IMR-90 (cell line): ENCODE measurements at regions not wholly inside any gene's neighbourhood (a gene's known extent, or its start where the extent isn't known, plus 50 kb on each side); places are given as distances from the start of the nearest gene placed in this dataset.

ENCODE experiments used
- ATAC-seq: fragments of 200-7000 bp; cut with Tn5 transposase; 2 replicates; pipeline ENCODE4 v1.9.1; 2020; ENCODE audit warnings: low read depth, mild to moderate bottlenecking, moderate library complexity
- BruUV-seq: library from RNA; stranded (reverse); fragments of 400-500 nt; replicated peaks from 2 replicates; lab custom pipeline; 2021; lab: Mats Ljungman, UMichigan
- CTCF ChIA-PET: fragments of 300-600 bp; formaldehyde crosslinking; extraction: SDS; loops from one replicate; lab custom pipeline; 2021; ENCODE audit warnings: antibody characterized with exemption; lab: Yijun Ruan, JAX
- POLR2A ChIA-PET: fragments of 300-600 bp; sonication (Branson Sonifier 250); formaldehyde crosslinking; loops from one replicate; lab custom pipeline; 2022; ENCODE audit warnings: antibody characterized with exemption; ENCODE audit not compliant: unreplicated experiment; lab: Charles Lee
- DNase-seq: peaks from one replicate; pipeline ENCODE4 v3.0.0; 2013
- H2AFZ ChIP-seq: replicated peaks from 2 replicates; pipeline ENCODE3; 2013; ENCODE audit warnings: low read length, mild to moderate bottlenecking; ENCODE audit not compliant: poor library complexity
- H2AK5ac ChIP-seq: 2 replicates; pipeline ENCODE4 v1.6.1; 2013; ENCODE audit warnings: low read depth, low read length, inconsistent platforms
- H2AK9ac ChIP-seq: replicated peaks from 2 replicates; pipeline ENCODE3; 2013; ENCODE audit warnings: mild to moderate bottlenecking, low read depth, low read length, moderate library complexity; ENCODE audit not compliant: poor library complexity
- H2BK120ac ChIP-seq: 2 replicates; pipeline ENCODE4 v1.6.1; 2013; ENCODE audit warnings: low read depth, low read length, inconsistent platforms
- H2BK15ac ChIP-seq: 3 replicates; pipeline ENCODE4 v1.6.1; 2013; ENCODE audit warnings: low read depth, low read length, inconsistent platforms
- H2BK20ac ChIP-seq: 2 replicates; pipeline ENCODE4 v1.6.1; 2013; ENCODE audit warnings: low read depth, mild to moderate bottlenecking, inconsistent platforms, low read length, moderate library complexity
- H2BK5ac ChIP-seq: 2 replicates; pipeline ENCODE4 v1.6.1; 2013; ENCODE audit warnings: mild to moderate bottlenecking, low read depth, low read length, inconsistent platforms; ENCODE audit not compliant: poor library complexity, severe bottlenecking
- H3K14ac ChIP-seq: replicated peaks from 2 replicates; pipeline ENCODE4 v1.6.1; 2013; ENCODE audit warnings: low read depth, low read length, inconsistent platforms
- H3K18ac ChIP-seq: 2 replicates; pipeline ENCODE4 v1.6.1; 2013; ENCODE audit warnings: low read depth, low read length, control low read depth
- H3K23ac ChIP-seq: 2 replicates; pipeline ENCODE4 v1.6.1; 2013; ENCODE audit warnings: low read depth, low read length, inconsistent platforms
- H3K27ac ChIP-seq: 2 replicates; pipeline ENCODE4 v1.5.1; 2013; ENCODE audit warnings: mild to moderate bottlenecking, control low read depth, low read length; ENCODE audit not compliant: insufficient read depth
- H3K27me3 ChIP-seq: 2 replicates; pipeline ENCODE4 v1.6.1; 2013; ENCODE audit warnings: low read length; ENCODE audit not compliant: control insufficient read depth, insufficient read depth
- H3K36me3 ChIP-seq: 2 replicates; pipeline ENCODE4 v1.6.1; 2013; ENCODE audit warnings: low read length, mixed read lengths; ENCODE audit not compliant: control insufficient read depth, insufficient read depth
- H3K4ac ChIP-seq: 2 replicates; pipeline ENCODE4 v1.6.1; 2013; ENCODE audit warnings: low read depth, low read length, inconsistent platforms
- H3K4me1 ChIP-seq: 2 replicates; pipeline ENCODE4 v1.6.1; 2013; ENCODE audit warnings: low read length, mixed read lengths; ENCODE audit not compliant: control insufficient read depth, insufficient read depth
- H3K4me2 ChIP-seq: 2 replicates; pipeline ENCODE4 v1.6.1; 2013; ENCODE audit warnings: low read depth, mild to moderate bottlenecking, control low read depth, low read length, moderate library complexity
- H3K4me3 ChIP-seq: 2 replicates; pipeline ENCODE4 v1.5.1; 2013; ENCODE audit warnings: low read depth, mild to moderate bottlenecking, control low read depth, low read length, moderate library complexity; ENCODE audit not compliant: insufficient read depth
- H3K56ac ChIP-seq: 2 replicates; pipeline ENCODE4 v1.6.1; 2013; ENCODE audit warnings: low read length, inconsistent platforms; ENCODE audit not compliant: insufficient read depth; ENCODE audit errors: extremely low read depth
- H3K79me1 ChIP-seq, 2 experiments: 2 replicates each; pipeline ENCODE4 v1.6.1; 2013; ENCODE audit warnings: low read length in 2 of 2, inconsistent platforms in 1 of 2, low read depth in 1 of 2
- H3K9ac ChIP-seq: 2 replicates; pipeline ENCODE4 v1.6.1; 2013; ENCODE audit warnings: low read depth, low read length, control low read depth
- H3K9me1 ChIP-seq: 2 replicates; pipeline ENCODE4 v1.6.1; 2013; ENCODE audit warnings: low read length, inconsistent platforms; ENCODE audit not compliant: insufficient read depth
- H3K9me3 ChIP-seq: 2 replicates; pipeline ENCODE4 v1.6.1; 2013; ENCODE audit warnings: low read length; ENCODE audit not compliant: control insufficient read depth, insufficient read depth
- H4K20me1 ChIP-seq: 2 replicates; pipeline ENCODE4 v1.6.1; 2013; ENCODE audit warnings: low read length, inconsistent platforms; ENCODE audit not compliant: insufficient read depth
- H4K5ac ChIP-seq: 2 replicates; pipeline ENCODE4 v1.6.1; 2013; ENCODE audit warnings: mild to moderate bottlenecking, low read depth, low read length, control low read depth
- H4K8ac ChIP-seq, 2 experiments: 2 replicates each; pipeline ENCODE4 v1.6.1; 2013; ENCODE audit warnings: low read depth in 2 of 2, low read length in 2 of 2, control low read depth in 1 of 2, inconsistent platforms in 1 of 2
- H4K91ac ChIP-seq: 2 replicates; pipeline ENCODE4 v1.6.1; 2013; ENCODE audit warnings: low read depth, low read length, inconsistent platforms; ENCODE audit not compliant: insufficient read depth
- BHLHE40 ChIP-seq: fragments of 150-350 bp; IDR thresholded peaks from 2 replicates; pipeline ENCODE4 v1.6.1; 2016; ENCODE audit warnings: mild to moderate bottlenecking, low read depth, low read length
- CEBPB ChIP-seq: IDR thresholded peaks from 2 replicates; pipeline ENCODE4 v1.6.1; 2012; ENCODE audit warnings: low read depth, low read length, improper control_type of control experiment
- CHD1 ChIP-seq: IDR thresholded peaks from 2 replicates; pipeline ENCODE4 v1.6.1; 2012; ENCODE audit warnings: low read depth, low read length, improper control_type of control experiment
- FOS ChIP-seq: fragments of 150-350 bp; IDR thresholded peaks from 2 replicates; pipeline ENCODE4 v1.6.1; 2016; ENCODE audit warnings: low read depth, low read length
- MAFK ChIP-seq: IDR thresholded peaks from 2 replicates; pipeline ENCODE4 v1.6.1; 2012; ENCODE audit warnings: low read depth, low read length, improper control_type of control experiment
- MAZ ChIP-seq: IDR thresholded peaks from 2 replicates; pipeline ENCODE4 v1.6.1; 2012; ENCODE audit warnings: low read depth, mild to moderate bottlenecking, low read length, improper control_type of control experiment, moderate library complexity, borderline replicate concordance
- MXI1 ChIP-seq: IDR thresholded peaks from 2 replicates; pipeline ENCODE4 v1.6.1; 2012; ENCODE audit warnings: low read depth, mild to moderate bottlenecking, low read length, moderate library complexity, borderline replicate concordance
- NFE2L2 ChIP-seq: fragments of 150-350 bp; IDR thresholded peaks from 2 replicates; pipeline ENCODE4 v1.6.1; 2016; ENCODE audit warnings: low read depth, mild to moderate bottlenecking, low read length
- POLR2A ChIP-seq: IDR thresholded peaks from 2 replicates; pipeline ENCODE4 v1.6.1; 2012; ENCODE audit warnings: mild to moderate bottlenecking, low read depth, low read length
- RAD21 ChIP-seq: IDR thresholded peaks from 2 replicates; pipeline ENCODE4 v1.6.1; 2012; ENCODE audit warnings: low read length, improper control_type of control experiment
- RCOR1 ChIP-seq: IDR thresholded peaks from 2 replicates; pipeline ENCODE4 v1.6.1; 2012; ENCODE audit warnings: mild to moderate bottlenecking, low read length, improper control_type of control experiment; ENCODE audit not compliant: insufficient replicate concordance
- RFX5 ChIP-seq: IDR thresholded peaks from 2 replicates; pipeline ENCODE4 v1.8.0; 2012; ENCODE audit warnings: low read depth, mild to moderate bottlenecking, low read length, moderate library complexity
- SMC3 ChIP-seq: fragments of 150-350 bp; IDR thresholded peaks from 2 replicates; pipeline ENCODE4 v1.6.1; 2016; ENCODE audit warnings: low read depth, mild to moderate bottlenecking, antibody characterized with exemption, low read length, moderate library complexity
- WGBS, 2 experiments: methylation state at CpG; one replicate each; pipeline versions ENCODE4 v1.1.5 to v1.1.7; 2013; ENCODE audit warnings: missing lambda C conversion rate in 2 of 2; ENCODE audit not compliant: insufficient read length in 1 of 2; ENCODE audit errors: extremely low coverage in 2 of 2; 5-methylcytosine and 5-hydroxymethylcytosine counted together
- dilution Hi-C: fragments of 300-500 bp; cut with HindIII; formaldehyde crosslinking; loops from one replicate; pipeline ENCODE4 v1.14.3; 2018; ENCODE audit warnings: low sequenced_read_pairs; ENCODE audit not compliant: unreplicated experiment
- in situ Hi-C: fragments of 300-500 bp; cut with MboI; formaldehyde crosslinking; loops from 3 replicates; pipeline ENCODE4 v1.14.3; 2019; ENCODE audit warnings: low sequenced_read_pairs, inconsistent platforms, mixed read lengths
- intact Hi-C: fragments of 100-400 bp; cut with micrococcal nuclease; formaldehyde crosslinking; loops from 2 replicates; pipeline ENCODE4 v1.10.0; 2022
- TF ChIP-seq, protein P1 (sequence below): fragments of 150-350 bp; IDR thresholded peaks from 2 replicates; pipeline ENCODE4 v1.6.1; 2016; ENCODE audit warnings: low read depth, mild to moderate bottlenecking, low read length, moderate library complexity, borderline replicate concordance
- TF ChIP-seq, protein P2 (sequence below): conservative IDR thresholded peaks from 2 replicates; pipeline ENCODE4 v1.5.1; 2012; ENCODE audit warnings: mild to moderate bottlenecking, low read depth, low read length, improper control_type of control experiment
- TF ChIP-seq, protein P3 (sequence below): fragments of 150-350 bp; IDR thresholded peaks from 2 replicates; pipeline ENCODE4 v1.6.1; 2017; ENCODE audit warnings: mild to moderate bottlenecking, antibody characterized with exemption, low read length, low read depth

DNA sequence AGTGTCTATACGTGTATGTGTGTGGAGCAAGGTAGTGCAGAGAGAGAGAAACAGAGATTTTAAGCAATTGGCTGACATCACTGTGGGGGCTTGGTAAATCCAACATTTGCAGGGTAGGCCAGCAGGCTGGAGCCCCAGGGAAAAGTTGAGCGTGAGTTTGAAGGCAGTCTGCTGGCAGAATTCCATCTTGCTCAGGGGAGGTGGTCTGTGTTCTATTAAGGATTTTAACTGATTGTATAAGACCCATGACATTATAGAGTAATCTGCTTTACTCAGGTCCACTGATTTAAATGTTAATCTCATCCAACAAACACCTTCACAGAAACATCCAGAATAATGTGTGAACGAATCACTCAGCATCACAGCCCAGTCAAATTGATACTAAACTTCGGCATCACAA is 912.9 kb downstream of the GRM8 start:
- Histone ChIP-seq H2BK5ac (no peak overlapping the region), H3K9me1 (no peaks in the 10 kb centered on the region), H3K4me2 (no peak overlapping the region), H3K27me3 (no peaks in the 10 kb centered on the region), H4K91ac (no peak overlapping the region), H3K79me1 (no peaks in the 10 kb centered on the region), H3K4ac (no peak overlapping the region), H3K56ac (no peak overlapping the region), H2AK9ac (no peak overlapping the region), H2AFZ (no peak overlapping the region), H3K9me3 (peaks cover 5% of the 10 kb centered on the region; the same call in 1 of the 2 replicates), H4K8ac (no peak overlapping the region), H3K18ac (no peak overlapping the region), H3K36me3 (no peaks in the 10 kb centered on the region), H3K4me3 (no peak overlapping the region), H2BK15ac (no peak overlapping the region), H3K27ac (no peak overlapping the region), H3K14ac (no peak overlapping the region), H2BK120ac (no peak overlapping the region), H2AK5ac (no peak overlapping the region), H3K9ac (no peak overlapping the region), H3K23ac (no peak overlapping the region), H3K4me1 (no peaks in the 10 kb centered on the region), H4K5ac (no peak overlapping the region), H2BK20ac (no peak overlapping the region), H4K20me1 (no peaks in the 10 kb centered on the region)
- TF ChIP-seq CHD1: no peak
- TF ChIP-seq, protein P1, sequence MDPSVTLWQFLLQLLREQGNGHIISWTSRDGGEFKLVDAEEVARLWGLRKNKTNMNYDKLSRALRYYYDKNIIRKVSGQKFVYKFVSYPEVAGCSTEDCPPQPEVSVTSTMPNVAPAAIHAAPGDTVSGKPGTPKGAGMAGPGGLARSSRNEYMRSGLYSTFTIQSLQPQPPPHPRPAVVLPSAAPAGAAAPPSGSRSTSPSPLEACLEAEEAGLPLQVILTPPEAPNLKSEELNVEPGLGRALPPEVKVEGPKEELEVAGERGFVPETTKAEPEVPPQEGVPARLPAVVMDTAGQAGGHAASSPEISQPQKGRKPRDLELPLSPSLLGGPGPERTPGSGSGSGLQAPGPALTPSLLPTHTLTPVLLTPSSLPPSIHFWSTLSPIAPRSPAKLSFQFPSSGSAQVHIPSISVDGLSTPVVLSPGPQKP: no peak
- no peak for TF ChIP-seq CEBPB
- TF ChIP-seq FOS: no peak
- no peak for TF ChIP-seq MAZ
- TF ChIP-seq SMC3: no peak
- TF ChIP-seq NFE2L2: no peak
- TF ChIP-seq, protein P2, sequence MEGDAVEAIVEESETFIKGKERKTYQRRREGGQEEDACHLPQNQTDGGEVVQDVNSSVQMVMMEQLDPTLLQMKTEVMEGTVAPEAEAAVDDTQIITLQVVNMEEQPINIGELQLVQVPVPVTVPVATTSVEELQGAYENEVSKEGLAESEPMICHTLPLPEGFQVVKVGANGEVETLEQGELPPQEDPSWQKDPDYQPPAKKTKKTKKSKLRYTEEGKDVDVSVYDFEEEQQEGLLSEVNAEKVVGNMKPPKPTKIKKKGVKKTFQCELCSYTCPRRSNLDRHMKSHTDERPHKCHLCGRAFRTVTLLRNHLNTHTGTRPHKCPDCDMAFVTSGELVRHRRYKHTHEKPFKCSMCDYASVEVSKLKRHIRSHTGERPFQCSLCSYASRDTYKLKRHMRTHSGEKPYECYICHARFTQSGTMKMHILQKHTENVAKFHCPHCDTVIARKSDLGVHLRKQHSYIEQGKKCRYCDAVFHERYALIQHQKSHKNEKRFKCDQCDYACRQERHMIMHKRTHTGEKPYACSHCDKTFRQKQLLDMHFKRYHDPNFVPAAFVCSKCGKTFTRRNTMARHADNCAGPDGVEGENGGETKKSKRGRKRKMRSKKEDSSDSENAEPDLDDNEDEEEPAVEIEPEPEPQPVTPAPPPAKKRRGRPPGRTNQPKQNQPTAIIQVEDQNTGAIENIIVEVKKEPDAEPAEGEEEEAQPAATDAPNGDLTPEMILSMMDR: no peak
- TF ChIP-seq MXI1: no peak
- TF ChIP-seq MAFK: no peak
- TF ChIP-seq RFX5: no peak
- no peak for TF ChIP-seq BHLHE40
- no peak for TF ChIP-seq RAD21
- TF ChIP-seq RCOR1: no peak
- TF ChIP-seq, protein P3, sequence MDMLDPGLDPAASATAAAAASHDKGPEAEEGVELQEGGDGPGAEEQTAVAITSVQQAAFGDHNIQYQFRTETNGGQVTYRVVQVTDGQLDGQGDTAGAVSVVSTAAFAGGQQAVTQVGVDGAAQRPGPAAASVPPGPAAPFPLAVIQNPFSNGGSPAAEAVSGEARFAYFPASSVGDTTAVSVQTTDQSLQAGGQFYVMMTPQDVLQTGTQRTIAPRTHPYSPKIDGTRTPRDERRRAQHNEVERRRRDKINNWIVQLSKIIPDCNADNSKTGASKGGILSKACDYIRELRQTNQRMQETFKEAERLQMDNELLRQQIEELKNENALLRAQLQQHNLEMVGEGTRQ: no peak
- TF ChIP-seq POLR2A: no peak
- DNase-seq (no peak), ATAC-seq (no peak)
- CTCF ChIA-PET: no interaction called here
- no TSS peak for BruUV-seq
- POLR2A ChIA-PET: no interaction called here
- intact Hi-C loops: no loop called here
- WGBS, 2 experiments: no CpG with 5 or more reads among the region's 4 CpGs
- dilution Hi-C loops: no loop called here
- in situ Hi-C loops: no loop called here
